HS-27A (cell line): ENCODE measurements at regions not wholly inside any gene's neighbourhood (a gene's known extent, or its start where the extent isn't known, plus 50 kb on each side); places are given as distances from the start of the nearest gene placed in this dataset.
"Not testable (repeated sequence)": the region's sequence is repeated elsewhere in the genome, so short reads cannot be mapped to it uniquely, and the experiment has no call there.

Source experiments
- DNase-seq: peaks from one replicate; pipeline ENCODE4 v3.0.0-alpha.2; 2012; ENCODE audit warnings: low read depth, missing footprints

GRCh38 chr10:29881811-29882210 lies 177.6 kb downstream of the JCAD start:
- DNase-seq: no peak

DNA sequence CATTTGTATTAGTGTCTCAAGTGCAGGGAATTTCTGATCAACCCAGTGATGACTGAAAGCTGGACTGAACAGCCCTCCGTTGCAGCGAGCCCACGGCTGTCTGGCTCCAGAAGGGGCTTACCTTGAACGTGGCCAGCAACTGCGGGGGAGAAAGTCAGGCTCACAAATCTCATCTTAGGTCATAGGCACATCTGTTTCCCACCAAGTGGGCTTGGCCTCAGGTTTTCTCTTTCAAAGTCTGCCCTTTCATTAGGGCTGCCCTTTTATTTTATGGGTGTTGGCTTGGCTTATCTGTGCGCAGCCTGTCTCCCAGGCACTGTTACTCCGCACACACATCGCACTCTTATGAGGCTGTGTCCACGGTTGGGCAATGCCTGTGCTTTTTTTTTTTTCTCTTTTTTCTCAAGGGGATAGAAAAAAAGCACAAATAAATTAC lies 178.0 kb downstream of the JCAD start:
- no peak for DNase-seq

DNA sequence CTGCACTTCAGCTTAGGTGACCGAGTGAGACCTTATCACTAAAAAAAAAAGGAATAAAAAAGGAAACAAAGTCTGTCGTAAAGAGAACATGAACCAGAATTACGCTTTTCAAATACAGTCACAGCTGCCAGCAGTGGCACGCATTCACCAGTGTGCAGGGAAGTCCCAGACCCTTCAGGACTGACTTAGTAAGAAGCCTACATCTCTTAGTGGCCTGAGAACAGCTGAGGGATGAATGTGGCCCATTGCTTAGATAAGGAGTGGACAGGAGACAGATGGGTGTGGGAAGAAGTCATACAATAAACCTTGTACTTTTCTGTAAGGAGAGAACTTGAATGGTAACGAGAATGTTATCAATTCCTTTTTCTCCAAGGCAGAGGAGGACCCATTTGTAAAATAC lies 178.5 kb downstream of the JCAD start:
- no peak for DNase-seq

GRCh38 chr10:29879862-29880261 lies 179.5 kb downstream of the JCAD start:
- DNase-seq: no peak

GRCh38 chr10:29878492-29878891 lies 180.9 kb downstream of the JCAD start:
- DNase-seq: no peak

DNA sequence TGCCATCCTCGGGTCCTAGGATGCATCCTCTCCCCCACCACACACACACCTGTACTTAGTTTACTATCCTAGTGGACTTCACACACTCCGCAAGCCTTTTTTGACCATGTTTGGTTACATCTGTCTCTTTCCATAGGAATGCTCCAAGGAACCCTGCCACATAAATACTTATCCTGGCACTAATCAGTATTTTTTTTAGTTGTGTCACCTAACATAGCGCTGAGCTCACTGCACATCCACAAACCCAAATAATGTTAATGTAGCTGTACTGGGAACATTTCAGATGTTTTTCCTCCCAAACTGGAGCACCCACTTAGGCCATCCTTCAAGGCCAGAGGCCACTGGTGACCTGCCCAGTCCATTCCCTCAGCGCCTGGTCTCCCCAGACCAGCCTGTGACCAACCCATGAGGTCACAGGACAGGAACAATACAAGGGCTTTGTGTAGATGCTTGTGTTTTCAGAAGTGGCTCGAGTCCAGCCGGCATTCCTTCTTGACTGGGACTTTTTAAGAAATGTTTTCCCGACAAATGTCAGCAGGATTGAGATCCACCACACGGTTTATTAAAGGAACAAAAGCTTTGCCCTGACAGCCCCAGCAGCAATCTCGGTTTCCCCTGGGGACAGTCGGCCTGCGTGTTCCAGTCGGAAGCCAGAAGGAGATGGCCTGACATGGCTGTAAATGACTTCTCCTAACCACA lies 181.4 kb downstream of the JCAD start:
- no peak for DNase-seq

DNA sequence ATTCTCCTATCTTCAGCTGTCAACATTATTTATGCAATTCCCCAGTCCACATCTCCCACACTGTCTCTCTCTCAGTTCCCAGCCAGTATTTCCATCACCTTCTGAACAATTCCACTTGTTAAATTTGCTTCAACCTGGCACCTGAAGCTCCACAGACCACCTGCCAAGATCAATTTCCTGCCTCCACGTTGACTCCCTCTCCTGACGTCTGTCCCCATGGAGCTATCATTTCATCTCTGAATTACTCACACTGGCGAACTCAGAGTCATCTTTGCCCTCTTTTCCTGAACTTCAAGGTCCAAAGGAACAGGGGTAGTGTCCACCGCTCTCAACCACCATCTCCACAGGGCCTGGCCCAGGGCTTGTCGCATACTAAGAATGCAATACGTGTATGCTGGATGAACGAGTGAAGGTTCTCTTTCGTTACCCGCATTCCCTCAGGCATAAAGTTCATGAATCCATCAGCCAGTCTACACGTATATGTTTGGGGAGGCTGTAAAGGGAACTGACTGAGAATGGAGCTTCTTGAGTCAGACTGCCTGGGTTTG lies 183.3 kb downstream of the JCAD start:
- DNase-seq: no peak

DNA sequence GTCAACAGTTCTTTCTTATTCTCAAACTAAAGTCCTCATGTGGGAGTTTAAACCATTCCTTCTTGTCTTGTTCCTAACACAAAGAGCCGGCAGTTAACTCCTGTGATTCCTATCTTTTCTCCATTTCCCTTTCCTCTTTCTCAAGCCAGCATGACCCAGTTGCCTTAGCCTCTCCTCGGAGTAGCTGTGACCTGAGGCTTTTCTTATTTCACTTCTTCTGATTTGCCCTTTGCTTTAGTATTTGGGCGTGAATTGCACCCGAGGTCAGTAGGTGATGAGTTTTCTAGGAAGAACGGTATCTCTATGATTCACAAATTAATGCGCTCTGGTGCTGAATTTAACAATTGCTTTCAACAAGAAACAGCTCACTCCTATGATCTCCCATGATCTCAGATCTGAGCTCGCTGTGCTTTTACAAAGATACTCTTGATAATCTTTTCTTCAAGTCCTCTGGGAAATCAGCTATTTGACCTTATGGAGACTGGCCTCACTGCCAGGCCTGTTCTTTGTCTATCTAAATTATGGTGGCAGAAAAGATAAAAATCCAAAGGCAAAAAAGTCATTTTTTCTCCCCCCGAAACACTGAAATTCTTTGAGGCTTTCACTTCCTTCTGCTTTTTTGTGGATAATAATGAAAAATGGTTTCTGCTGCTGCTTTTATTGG lies 184.6 kb downstream of the JCAD start:
- no peak for DNase-seq

GRCh38 chr10:29873941-29874484 lies 185.4 kb downstream of the JCAD start:
- no peak for DNase-seq

DNA sequence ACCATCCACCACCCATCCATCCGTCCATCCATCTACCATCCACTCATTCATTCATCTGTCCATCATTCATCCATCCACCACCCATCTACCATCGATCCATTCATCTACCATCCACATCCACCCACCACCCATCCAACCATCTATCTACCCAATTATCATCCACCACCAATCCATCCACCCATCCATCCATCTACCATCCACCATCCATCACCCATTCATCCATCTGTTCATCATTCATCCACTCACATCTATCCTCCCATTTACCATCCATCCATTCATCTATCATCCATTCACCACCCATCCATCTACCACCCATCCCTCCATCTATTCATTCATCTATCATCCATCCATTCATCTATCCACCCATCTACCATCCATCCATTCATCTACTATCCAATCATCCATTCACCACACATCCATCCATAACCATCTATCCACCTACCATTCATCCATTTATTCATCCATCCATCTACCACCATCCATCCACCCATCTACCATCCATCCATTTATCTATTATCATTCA lies 188.8 kb downstream of the JCAD start:
- DNase-seq: no peak

- DNase-seq: no peak
Measured at GRCh38 chr10:29869593-29869992, 189.8 kb downstream of the JCAD start.

DNA sequence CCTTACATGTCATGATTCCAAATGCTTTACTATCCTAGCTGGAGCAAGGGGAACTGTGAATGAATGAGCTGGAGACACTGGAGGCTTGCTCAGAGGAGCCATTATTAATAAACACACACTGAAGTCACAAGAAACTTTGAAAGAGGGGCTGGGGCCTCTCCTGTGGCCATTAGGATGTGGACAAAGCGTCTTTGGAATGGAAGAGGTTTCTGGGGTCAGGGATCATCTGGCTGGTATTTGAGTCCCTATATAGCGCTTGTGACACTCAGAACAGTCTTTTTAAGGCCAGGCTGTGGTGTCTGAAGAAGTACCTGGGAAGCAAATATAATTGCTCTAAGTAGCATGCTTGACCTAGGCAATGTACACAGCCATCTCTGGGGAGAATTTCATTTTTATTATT lies 193.0 kb downstream of the JCAD start:
- DNase-seq: no peak

DNA sequence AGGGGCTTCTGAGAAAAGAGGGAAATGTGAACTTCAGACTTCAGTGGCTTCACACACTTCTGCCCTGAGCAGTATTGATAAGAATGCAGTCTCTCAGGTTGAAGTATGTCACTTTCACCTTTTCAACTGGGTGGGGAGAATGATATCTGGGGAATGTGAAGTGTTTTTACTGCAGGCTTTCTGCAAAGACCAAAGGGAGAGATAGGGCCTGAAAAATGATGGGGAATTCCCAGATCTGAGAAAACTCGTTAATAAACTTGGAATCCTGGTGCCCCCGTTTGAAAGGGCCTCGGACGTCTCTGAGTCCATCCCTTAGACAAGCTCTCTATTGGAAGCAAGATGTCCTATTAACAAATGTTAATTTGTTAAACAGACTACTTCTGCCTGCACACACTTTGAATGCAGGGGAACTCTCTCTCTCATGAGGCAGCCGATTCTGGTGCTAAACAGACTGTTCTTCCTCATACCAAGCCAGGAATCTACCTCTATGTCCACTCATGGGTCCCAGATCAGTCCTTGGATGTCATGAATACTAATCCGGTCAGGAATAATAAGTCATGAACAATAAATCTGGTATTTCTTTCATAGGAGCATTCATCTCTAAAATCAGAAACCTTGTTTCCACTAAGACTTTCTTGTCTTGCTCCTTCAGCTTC lies 193.6 kb downstream of the JCAD start:
- no peak for DNase-seq

- DNase-seq: no peak
Measured at GRCh38 chr10:29862923-29863614, 196.3 kb downstream of the JCAD start.

- DNase-seq: no peak
Measured at GRCh38 chr10:29861811-29862505, 197.4 kb downstream of the JCAD start.

DNA sequence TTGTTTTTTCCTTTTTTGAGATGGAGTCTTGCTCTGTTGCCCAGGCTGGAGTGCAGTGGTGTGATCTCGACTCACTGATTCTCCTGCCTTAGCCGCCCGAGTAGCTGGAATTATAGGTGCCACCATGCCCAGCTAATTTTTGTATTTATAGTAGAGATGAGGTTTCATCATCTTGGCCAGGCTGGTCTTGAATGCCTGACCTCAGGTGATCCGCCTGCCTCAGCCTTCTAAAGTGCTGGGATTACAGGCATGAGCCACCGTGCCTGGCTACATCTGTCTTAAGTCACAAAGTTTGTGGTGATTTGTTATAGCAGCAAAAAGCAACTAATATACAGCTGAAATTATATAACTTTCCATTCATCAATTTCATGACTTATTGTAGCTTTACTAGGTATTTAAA lies 198.2 kb downstream of the JCAD start:
- DNase-seq: not testable (repeated sequence)

DNA sequence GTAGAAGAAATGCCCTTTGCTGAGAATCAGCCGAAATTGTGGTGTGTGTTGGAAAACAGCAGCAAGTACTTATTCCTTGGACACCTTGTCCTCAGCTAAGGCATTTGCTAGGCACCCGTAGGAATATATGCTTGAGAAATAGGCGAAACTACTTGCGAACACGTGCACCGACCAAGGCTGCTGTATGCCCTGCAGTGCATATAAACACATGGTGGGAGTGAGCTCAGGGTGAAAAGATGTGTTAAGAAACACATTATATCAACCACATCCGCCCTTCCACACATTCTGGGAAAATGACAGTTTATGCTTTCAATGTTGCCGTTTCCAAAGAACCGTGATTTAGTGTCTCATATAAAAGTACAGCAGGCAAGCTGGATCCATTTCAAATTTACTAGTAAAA lies 199.2 kb downstream of the JCAD start:
- DNase-seq: no peak

DNA sequence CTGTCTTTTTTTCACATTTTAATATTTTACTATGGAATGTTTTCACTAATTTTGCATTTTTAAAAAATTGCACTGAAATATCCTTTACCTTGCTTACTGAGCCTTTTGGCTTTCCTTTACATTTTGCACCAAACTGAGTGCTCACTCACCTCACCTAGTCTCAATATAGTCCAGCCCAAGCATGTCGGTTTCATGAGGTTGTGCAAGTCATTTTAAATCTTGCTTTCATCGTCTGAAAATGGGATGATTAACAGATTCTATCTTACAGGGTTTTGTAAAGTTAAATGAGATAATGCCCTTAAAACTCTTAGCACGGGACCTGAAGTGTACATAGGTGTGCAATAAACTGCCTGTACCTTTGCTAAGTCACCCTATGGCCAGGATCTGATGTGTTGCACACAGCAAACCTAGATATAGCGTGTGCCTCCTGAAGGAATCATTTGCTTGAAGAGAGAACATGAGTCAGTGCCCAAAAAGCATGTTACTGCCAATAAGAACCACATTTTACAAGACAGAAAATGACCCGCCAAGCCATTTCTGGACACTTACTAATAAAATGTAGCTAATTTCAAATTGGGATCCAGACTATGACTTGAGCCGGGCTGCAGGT lies 199.8 kb downstream of the JCAD start:
- no peak for DNase-seq

DNA sequence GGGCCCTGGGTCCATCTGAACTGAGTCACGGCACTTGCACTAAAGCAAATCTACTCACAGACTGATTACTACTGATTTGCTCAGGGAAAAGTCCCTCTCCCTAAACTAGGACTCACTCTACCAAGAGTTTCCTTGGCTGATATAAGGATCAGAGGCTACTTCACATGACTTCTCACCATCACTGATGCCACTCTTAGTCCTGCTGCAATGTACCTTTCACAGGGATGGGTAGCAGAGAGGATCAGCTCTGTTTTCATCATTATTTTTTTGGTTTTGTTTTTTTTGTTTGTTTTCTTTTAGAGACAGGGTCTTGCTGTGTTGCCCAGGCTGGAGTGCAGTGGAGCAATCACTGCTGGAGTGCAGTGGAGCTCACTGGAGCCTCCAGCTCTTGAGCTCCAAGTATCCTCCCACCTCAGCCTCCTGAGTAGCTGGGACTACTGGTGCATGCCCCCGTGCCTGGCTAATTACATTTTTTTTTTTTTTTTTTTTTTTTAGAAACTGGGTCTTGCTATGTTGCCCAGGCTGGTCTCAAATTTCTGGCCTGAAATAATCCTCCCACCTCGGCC lies 200.6 kb downstream of the JCAD start:
- DNase-seq: no peak
